Erythroblast (primary cell): ENCODE measurements at regions not wholly inside any gene's neighbourhood (a gene's known extent, or its start where the extent isn't known, plus 50 kb on each side); places are given as distances from the start of the nearest gene placed in this dataset.

Experiments
- GATA1 ChIP-seq: IDR thresholded peaks from 2 replicates; pipeline ENCODE4 v1.6.1; 2011; ENCODE audit warnings: low read depth, mild to moderate bottlenecking, control low read depth, low read length, moderate library complexity
- POLR2A ChIP-seq: IDR thresholded peaks from 2 replicates; pipeline ENCODE4 v1.6.1; 2011; ENCODE audit warnings: mild to moderate bottlenecking, low read length

GRCh38 chr1:81371864-81372263 is 428.9 kb upstream of the ADGRL2 start:
- no peak for TF ChIP-seq POLR2A
- no peak for TF ChIP-seq GATA1
